B cell (primary cell): ENCODE measurements at regions not wholly inside any gene's neighbourhood (a gene's known extent, or its start where the extent isn't known, plus 50 kb on each side); places are given as distances from the start of the nearest gene placed in this dataset.

Experiments
- ATAC-seq: fragments of 200-7000 bp; cut with Tn5 transposase; one replicate; pipeline ENCODE4 v1.10.0; 2021; ENCODE audit warnings: low read depth, mild to moderate bottlenecking, moderate number of reproducible peaks, moderate library complexity
- CTCF ChIA-PET: fragments of 350-600 bp; sonication (Branson Sonifier 250); formaldehyde crosslinking; loops from one replicate; lab custom pipeline; 2021; ENCODE audit warnings: antibody characterized with exemption, inconsistent platforms; lab: Charles Lee
- POLR2A ChIA-PET: fragments of 350-600 bp; sonication (Branson Sonifier 250); formaldehyde crosslinking; loops from one replicate; lab custom pipeline; 2021; ENCODE audit warnings: antibody characterized with exemption; lab: Charles Lee
- DNase-seq: peaks from one replicate; pipeline ENCODE4 v3.0.0; 2013
- H2AFZ ChIP-seq: 2 replicates; pipeline ENCODE4 v1.6.1; 2012; ENCODE audit warnings: mild to moderate bottlenecking, low read depth, low read length; ENCODE audit not compliant: insufficient read depth, poor library complexity, severe bottlenecking
- H3K27ac ChIP-seq, 2 donors: 1 replicate in 1 of 2; 2 replicates in 1 of 2; pipeline ENCODE4 v1.5.1; 2012 to 2013; ENCODE audit warnings: low read length in 2 of 2, mild to moderate bottlenecking in 2 of 2, moderate library complexity in 1 of 2
- H3K27me3 ChIP-seq, 4 experiments: fragments of 200-600 bp in 1 of 4; sonication (generic) in 1 of 4; replicated peaks in 1 of 4; 1 replicate in 2 of 4; 2 replicates in 2 of 4; pipeline versions ENCODE4 v1.6.1 to v1.7.0; 2013 to 2016; ENCODE audit warnings: low read length in 3 of 4, mild to moderate bottlenecking in 2 of 4, mixed read lengths in 1 of 4, moderate library complexity in 1 of 4; ENCODE audit not compliant: insufficient read depth in 4 of 4, control insufficient read depth in 3 of 4; ENCODE audit errors: control extremely low read depth in 1 of 4
- H3K36me3 ChIP-seq, 2 experiments: replicated peaks in 1 of 2; 1 replicate in 1 of 2; 2 replicates in 1 of 2; pipeline versions ENCODE4 v1.6.1 to v1.7.1; 2013; ENCODE audit warnings: low read length in 1 of 2; ENCODE audit not compliant: insufficient read depth in 2 of 2, control insufficient read depth in 1 of 2; ENCODE audit errors: control extremely low read depth in 1 of 2, extremely low read depth in 1 of 2
- H3K4me1 ChIP-seq, 2 donors: fragments of 200-600 bp in 1 of 2; sonication (generic) in 1 of 2; 1 replicate in 1 of 2; 2 replicates in 1 of 2; pipeline versions ENCODE4 v1.5.1 to v1.6.1; 2013 to 2017; ENCODE audit warnings: low read length in 2 of 2; ENCODE audit not compliant: control insufficient read depth in 2 of 2, insufficient read depth in 2 of 2
- H3K4me2 ChIP-seq: replicated peaks from 2 replicates; pipeline ENCODE3; 2012; ENCODE audit warnings: mild to moderate bottlenecking, low read depth, low read length; ENCODE audit not compliant: poor library complexity, severe bottlenecking
- H3K4me3 ChIP-seq, 5 experiments: fragments of 200-600 bp in 1 of 5; sonication (generic) in 1 of 5; 1 replicate in 3 of 5; 2 replicates in 2 of 5; pipeline versions ENCODE4 v1.5.1 to v1.7.0; 2011 to 2016; ENCODE audit warnings: low read length in 4 of 5, mild to moderate bottlenecking in 4 of 5, low read depth in 2 of 5, control low read depth in 1 of 5, moderate library complexity in 1 of 5; ENCODE audit not compliant: insufficient read depth in 1 of 5; ENCODE audit errors: control extremely low read depth in 1 of 5, extremely low read depth in 1 of 5
- H3K79me2 ChIP-seq: fragments of 200-600 bp; sonication (generic); one replicate; pipeline ENCODE4 v1.6.0; 2016; ENCODE audit warnings: low read length; ENCODE audit not compliant: control insufficient read depth, insufficient read depth
- H3K9ac ChIP-seq: fragments of 200-600 bp; sonication (generic); 2 replicates; pipeline ENCODE4 v1.6.1; 2017; ENCODE audit warnings: mild to moderate bottlenecking, low read length, moderate library complexity
- H3K9me3 ChIP-seq, 3 donors: one replicate each; pipeline versions ENCODE4 v1.6.1 to v1.7.1; 2013; ENCODE audit warnings: low read length in 2 of 3; ENCODE audit not compliant: control insufficient read depth in 2 of 3, insufficient read depth in 1 of 3; ENCODE audit errors: control extremely low read depth in 1 of 3
- H4K20me1 ChIP-seq: 2 replicates; pipeline ENCODE4 v1.6.0; 2012; ENCODE audit warnings: mild to moderate bottlenecking, low read length; ENCODE audit not compliant: insufficient read depth, control insufficient read depth, poor library complexity, severe bottlenecking
- H3K27ac Mint-ChIP-seq: one replicate; pipeline ENCODE4 v1.8.0; 2021; ENCODE audit warnings: mixed read lengths
- H3K27me3 Mint-ChIP-seq: one replicate; pipeline ENCODE4 v1.8.0; 2021; ENCODE audit warnings: mixed read lengths
- H3K4me1 Mint-ChIP-seq: one replicate; pipeline ENCODE4 v1.8.0; 2021; ENCODE audit warnings: mixed read lengths
- H3K4me3 Mint-ChIP-seq: one replicate; pipeline ENCODE4 v1.8.0; 2021; ENCODE audit warnings: mixed read lengths
- H3K9me3 Mint-ChIP-seq: one replicate; pipeline ENCODE4 v1.8.0; 2022; ENCODE audit warnings: mixed read lengths; ENCODE audit not compliant: insufficient read depth
- CTCF ChIP-seq: fragments of 200-600 bp; IDR thresholded peaks from one replicate; pipeline ENCODE4 v1.8.0; 2022; ENCODE audit warnings: antibody characterized with exemption, mild to moderate bottlenecking
- EZH2 ChIP-seq: IDR thresholded peaks from 2 replicates; pipeline ENCODE4 v1.6.1; 2012; ENCODE audit warnings: borderline replicate concordance, low read depth, mild to moderate bottlenecking, moderate library complexity, low read length; ENCODE audit not compliant: insufficient read depth, poor library complexity, severe bottlenecking
- WGBS: methylation state at CpG from one replicate; pipeline ENCODE4 v1.1.5; 2013; ENCODE audit warnings: missing lambda C conversion rate; ENCODE audit not compliant: insufficient coverage; 5-methylcytosine and 5-hydroxymethylcytosine counted together
- intact Hi-C: fragments of 100-400 bp; cut with micrococcal nuclease; formaldehyde crosslinking; loops from one replicate; pipeline ENCODE4 v1.10.0; 2022

GRCh38 chr4:188707036-188707435 lies 567.8 kb downstream of the TRIML1 start:
- H3K27ac Mint-ChIP-seq, result no peak overlapping the region
- TF ChIP-seq EZH2, result no peak
- WGBS, result no CpG with 5 or more reads among the region's 4 CpGs
- Histone ChIP-seq H3K9me3 (no peaks in the 10 kb centered on the region), H3K27me3 (no peaks in the 10 kb centered on the region), H3K36me3 (no peaks in the 10 kb centered on the region), H3K79me2 (no peaks in the 10 kb centered on the region), H3K4me3 (no peak overlapping the region), H3K27ac (no peak overlapping the region), H3K9ac (no peak overlapping the region), H3K4me1 (no peaks in the 10 kb centered on the region), H2AFZ (no peak overlapping the region), H4K20me1 (no peaks in the 10 kb centered on the region), H3K4me2 (no peak overlapping the region)
- intact Hi-C loops, result no loop called here
- peaks cover 8% of the 10 kb centered on the region for H3K9me3 Mint-ChIP-seq
- ATAC-seq (no peak), DNase-seq (no peak)
- ChIA-PET POLR2A (no interaction called here), CTCF (no interaction called here)
- no peaks in the 10 kb centered on the region for H3K4me1 Mint-ChIP-seq
- no peaks in the 10 kb centered on the region for H3K27me3 Mint-ChIP-seq
- H3K4me3 Mint-ChIP-seq, result no peak overlapping the region

GRCh38 chr4:188714501-188714900 lies 575.3 kb downstream of the TRIML1 start:
- intact Hi-C loops, result no loop called here
- no peaks in the 10 kb centered on the region for H3K4me1 ChIP-seq
- no peaks in the 10 kb centered on the region for H4K20me1 ChIP-seq
- ATAC-seq (no peak), DNase-seq (no peak)
- Mint-ChIP-seq H3K27me3 (no peaks in the 10 kb centered on the region), H3K4me1 (no peaks in the 10 kb centered on the region), H3K9me3 (peaks cover 4% of the 10 kb centered on the region), H3K27ac (no peak overlapping the region), H3K4me3 (no peak overlapping the region)
- no peaks in the 10 kb centered on the region for H3K27me3 ChIP-seq
- H3K9ac ChIP-seq, result no peak overlapping the region
- no peaks in the 10 kb centered on the region for H3K79me2 ChIP-seq
- POLR2A ChIA-PET, result no interaction called here
- no peak overlapping the region for H3K4me2 ChIP-seq
- WGBS, result no CpG with 5 or more reads among the region's 2 CpGs
- CTCF ChIA-PET, result no interaction called here
- no peak overlapping the region for H2AFZ ChIP-seq
- TF ChIP-seq EZH2 (no peak), CTCF (no peak)
- no peaks in the 10 kb centered on the region for H3K9me3 ChIP-seq
- no peaks in the 10 kb centered on the region for H3K36me3 ChIP-seq
- no peak overlapping the region for H3K4me3 ChIP-seq
- no peak overlapping the region for H3K27ac ChIP-seq
